GM19043 (cell line): ENCODE measurements at regions not wholly inside any gene's neighbourhood (a gene's known extent, or its start where the extent isn't known, plus 50 kb on each side); places are given as distances from the start of the nearest gene placed in this dataset.
A peak's percentile ranks its signal among the peaks of the same experiment; 100 is the strongest.

Source experiments
- ATAC-seq: cut with Tn5 transposase; IDR thresholded peaks from one replicate; pipeline ENCODE4 v1.9.1; 2021; ENCODE audit warnings: low read depth; ENCODE audit not compliant: unreplicated experiment

DNA sequence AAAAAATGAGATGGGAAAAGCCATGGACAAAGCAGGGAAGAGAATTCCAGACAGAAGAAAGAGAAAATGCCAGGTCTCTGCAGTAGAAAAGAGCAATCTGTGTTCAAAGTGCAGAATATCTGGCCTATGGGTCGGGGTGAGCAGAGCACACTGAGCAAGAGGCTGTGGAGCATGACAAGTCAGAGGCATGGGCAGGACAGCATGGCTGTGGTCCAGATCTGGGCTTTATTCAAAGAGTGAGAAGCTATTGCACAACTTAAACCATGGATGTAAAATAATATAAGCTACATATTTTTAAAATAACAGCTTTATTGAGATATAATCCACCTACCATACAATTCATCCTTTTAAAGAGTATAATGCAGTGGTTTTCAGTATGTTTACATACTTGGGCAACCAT is 133.1 kb upstream of the SPDL1 start:
- no peak for ATAC-seq

- ATAC-seq = no peak
These were observed 134.7 kb upstream of the SPDL1 start for GRCh38 chr5:169448826-169449225.

- no peak for ATAC-seq
These were observed 138.4 kb upstream of the SPDL1 start for GRCh38 chr5:169445191-169445590.

DNA sequence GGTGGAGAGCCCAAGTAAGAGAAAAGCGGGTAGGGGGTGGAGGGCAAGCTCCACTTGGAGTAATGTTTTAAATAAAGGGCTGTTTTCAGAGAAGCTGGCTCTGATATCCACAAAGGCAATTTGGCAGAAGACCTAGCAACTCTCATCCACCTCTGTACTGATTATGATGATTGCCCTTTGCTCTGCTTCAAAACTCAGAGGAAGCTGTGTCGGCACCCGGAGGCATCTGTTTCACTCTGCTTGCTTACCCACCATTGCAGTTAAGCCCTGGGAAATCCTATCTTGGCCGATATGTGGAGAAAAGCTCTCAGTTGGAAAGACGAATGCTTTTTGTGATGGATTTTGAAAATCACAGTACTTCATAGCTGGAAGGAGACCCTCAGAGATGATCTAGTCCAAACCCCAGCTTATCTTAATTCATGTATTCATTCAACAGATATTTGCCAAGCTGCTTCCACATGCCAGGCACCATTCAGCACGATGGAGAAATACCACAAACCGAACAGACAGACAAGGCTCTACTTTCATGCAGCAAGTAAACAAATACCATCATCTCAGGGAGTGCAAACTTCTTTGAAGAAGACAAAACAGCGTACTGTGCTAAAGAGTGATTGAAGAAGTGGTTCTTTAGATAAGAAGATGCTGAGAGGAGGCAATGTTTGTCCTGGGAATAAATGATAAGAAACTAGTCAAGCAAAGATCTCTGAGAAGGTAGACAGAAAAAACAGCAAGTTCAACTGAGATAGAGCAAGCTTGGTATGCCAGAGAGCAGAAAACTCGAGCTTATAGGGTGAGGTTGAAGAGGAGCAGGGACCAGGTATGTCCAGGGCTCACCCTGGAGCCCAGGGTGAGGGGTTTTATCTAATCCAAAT is 140.4 kb upstream of the SPDL1 start:
- ATAC-seq = no peak

GRCh38 chr5:169442403-169442874 is 141.1 kb upstream of the SPDL1 start:
- ATAC-seq = no peak

- no peak for ATAC-seq
These were observed 139.3 kb upstream of the SLIT3 start for GRCh38 chr5:169440107-169440705.

DNA sequence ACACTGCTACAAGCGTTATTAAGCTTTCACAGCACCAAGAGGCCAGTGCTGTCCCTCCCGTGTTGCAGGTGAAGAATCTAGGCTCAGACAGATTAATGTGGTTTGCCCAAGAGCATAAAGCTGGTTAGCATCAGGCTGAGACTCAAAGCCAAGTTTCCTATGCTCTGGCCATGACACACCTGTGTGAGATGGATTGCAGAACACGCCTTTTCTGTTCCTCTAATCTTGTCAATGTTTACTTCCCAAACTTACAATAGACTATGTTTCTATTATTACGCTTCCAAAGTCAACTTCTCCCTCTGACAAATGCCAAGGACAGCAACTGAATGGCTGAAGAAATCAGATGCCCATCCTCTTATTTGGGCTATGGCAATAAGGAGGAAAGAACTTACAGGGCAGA is 138.4 kb upstream of the SLIT3 start:
- no peak for ATAC-seq

DNA sequence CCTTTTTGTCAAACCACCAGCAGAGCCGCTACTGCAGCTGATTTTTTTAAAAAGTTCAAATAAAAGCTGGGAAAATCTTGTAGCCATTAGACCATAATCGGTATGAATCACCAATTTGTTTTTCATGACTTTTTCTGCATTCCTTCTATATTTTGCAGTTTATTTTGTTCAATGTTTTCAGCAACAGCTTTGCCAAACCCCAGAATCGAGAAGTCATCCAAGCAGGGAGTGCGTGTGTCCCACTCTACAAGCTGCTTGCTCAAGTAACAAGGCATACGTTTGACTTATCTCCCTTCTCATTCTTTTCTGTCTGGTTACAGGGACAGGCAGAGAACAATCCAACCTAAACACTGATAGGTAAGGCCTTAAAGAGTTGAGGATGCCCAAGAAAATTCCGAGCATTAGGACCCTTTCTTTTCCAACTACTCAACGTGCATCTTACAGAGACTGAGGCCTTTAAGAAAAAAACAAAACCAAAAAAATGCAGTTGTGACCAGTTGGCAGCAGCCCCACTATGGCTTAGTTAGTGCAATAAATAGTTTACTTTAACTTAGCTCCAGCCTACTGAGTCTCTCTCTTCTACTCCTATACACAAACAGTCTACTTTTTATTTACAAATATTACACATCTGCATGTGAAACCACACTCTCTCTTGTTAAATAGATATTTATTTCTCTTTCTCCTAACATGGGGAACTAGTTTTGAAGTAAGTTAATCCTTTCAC is 134.7 kb upstream of the SLIT3 start:
- ATAC-seq = no peak

- no peak for ATAC-seq
These were observed 132.3 kb upstream of the SLIT3 start for GRCh38 chr5:169433221-169433651.

GRCh38 chr5:169431386-169431785 is 130.4 kb upstream of the SLIT3 start:
- ATAC-seq = no peak

- no peak for ATAC-seq
These were observed 129.7 kb upstream of the SLIT3 start for GRCh38 chr5:169430671-169431070.

DNA sequence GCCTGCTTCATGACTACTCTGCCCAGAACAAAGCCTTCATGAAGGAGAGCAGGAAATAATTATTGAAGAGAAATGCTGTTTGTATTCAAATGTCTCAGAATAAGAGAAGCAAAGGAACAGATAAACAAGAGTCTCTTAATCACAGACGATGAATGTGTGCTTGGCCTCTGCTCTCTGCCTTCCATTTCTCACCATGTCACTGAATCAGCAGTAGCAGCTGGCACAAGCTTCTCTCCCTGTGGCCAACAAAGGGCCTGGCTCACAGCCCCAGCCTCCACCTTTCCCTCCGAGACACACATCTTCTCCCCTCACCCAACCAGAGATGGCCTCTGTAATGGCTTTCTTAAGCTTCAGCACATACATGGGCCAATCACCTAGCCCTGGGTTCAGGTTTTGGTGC is 128.1 kb upstream of the SLIT3 start:
- ATAC-seq = no peak

GRCh38 chr5:169426784-169427183 is 125.8 kb upstream of the SLIT3 start:
- ATAC-seq = no peak

DNA sequence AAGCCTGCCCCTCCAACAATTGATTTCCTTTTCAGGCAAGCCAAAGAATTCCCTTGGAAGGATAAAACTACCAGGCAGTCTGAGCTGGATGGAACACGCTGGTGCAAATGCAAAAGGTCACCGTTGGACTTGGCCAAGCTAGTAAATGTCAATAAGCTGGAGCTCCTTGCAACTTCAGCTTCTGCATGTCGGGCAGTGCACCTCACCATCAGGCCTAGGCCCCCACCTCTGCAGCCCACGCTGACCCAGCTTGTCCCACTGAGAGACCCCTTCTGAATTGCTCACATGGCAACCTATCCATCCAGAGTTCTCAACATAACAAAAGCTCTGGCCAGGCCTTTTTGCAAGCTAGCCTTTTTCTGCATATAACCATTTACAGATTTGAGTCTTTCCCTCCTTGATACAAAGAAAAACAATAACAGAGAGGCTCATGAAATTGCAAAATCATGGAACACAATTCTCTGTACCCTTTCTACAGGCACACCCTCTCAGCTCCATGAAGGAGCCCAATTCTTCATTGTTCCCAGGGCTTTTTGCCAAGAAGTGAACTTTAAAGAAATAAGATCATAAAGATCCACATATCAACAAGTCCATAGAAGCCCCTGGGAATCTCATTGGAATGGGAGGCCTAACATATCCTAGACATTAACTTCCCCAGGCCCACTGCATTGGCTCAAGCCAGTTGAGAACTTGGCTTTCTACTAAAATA is 123.9 kb upstream of the SLIT3 start:
- ATAC-seq = no peak

GRCh38 chr5:169424279-169424655 is 123.3 kb upstream of the SLIT3 start:
- ATAC-seq = no peak

DNA sequence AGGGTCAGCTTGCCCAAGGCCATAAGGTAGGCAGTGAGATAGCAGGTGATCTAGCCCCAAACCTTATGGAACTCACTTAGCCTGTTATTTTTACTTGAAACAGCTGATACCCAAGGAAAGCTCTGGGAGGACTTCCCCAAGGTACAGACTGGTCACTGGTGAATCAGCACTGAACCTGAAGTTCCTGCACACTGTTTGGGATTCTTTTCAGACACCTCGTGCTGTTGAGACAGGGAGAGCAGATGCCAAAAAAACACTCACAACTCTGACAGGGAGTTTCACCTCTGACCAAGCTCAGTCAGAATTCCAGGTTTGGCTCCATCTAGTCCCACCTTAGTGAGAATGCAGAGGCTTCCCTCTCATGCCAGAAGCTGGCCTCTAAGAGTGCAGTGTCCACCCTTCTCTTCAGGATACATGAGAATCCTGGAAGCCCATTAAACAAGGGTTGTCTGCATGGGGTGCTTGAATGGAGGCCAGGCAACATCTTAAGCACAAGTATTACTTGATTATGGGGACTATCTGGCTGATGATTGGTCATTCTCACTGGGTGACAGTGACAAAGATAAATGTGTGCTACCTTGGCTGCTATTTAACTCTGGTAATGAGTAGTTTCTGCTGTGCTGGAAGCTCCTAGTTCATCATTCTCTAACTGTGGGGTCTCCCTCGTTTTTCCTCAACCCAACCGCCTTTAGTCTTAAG is 122.8 kb upstream of the SLIT3 start:
- no peak for ATAC-seq

- ATAC-seq = no peak
These were observed 121.1 kb upstream of the SLIT3 start for GRCh38 chr5:169422087-169422486.

GRCh38 chr5:169421677-169422076 is 120.7 kb upstream of the SLIT3 start:
- ATAC-seq = no peak

DNA sequence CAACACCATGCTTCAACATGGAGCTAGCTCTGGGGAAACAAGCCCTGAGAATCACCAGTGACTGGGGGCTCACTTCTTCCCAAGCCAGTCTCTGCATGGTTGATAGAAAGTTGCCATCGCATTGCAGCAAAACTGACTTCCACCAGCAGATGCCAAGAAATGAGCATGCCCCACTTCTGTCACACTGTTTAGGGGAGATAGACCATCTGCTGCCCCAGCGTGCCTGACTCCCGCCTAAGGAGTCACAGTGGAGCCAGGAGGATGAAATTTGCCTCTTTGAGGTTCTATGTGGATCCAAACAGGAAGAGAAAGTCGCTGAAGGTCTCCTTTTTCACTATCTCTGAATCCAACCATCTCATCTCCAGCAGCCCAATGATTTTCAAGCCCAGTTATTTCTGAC is 116.7 kb upstream of the SLIT3 start:
- no peak for ATAC-seq

DNA sequence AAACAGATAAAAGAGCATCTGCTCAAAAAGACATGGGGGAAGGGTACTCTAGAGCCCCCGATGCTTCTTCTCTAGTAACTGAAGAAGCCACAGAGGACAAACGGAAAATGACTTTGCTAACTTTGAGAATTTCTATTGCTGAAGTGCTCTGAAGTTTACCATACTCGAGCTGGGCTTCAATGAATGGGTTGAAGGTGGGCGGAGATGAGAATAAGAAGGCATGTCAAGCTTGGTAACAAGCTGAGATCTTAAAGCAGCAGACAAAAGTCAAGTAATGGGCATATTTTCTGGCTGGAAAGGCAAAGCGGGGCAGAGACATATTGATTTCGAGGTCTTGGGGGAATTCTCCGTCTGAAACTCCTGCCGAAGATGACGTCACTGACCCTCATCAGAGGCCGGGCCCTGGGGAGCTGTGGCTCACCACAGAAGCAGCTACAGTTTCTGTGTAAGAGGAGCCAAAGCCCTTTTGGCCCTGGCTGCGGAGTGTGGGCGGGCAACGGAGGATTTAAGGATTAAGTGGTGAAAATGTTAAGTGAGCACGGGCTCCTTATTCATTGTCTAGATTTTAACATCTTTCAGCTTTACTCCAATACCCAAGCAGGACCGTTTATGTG is 115.8 kb upstream of the SLIT3 start:
- peak; percentile 91 for ATAC-seq
